ENCODE measurements at regions not wholly inside any gene's neighbourhood (a gene's known extent, or its start where the extent isn't known, plus 50 kb on each side); places are given as distances from the start of the nearest gene placed in this dataset.

GRCh38 chr2:59354498-59354897 is 1113.4 kb upstream of the FANCL start:
- TF ChIP-seq EZH2 (IDR thresholded peaks at IDR 0.05; ENCODE audit: borderline replicate concordance, insufficient read depth, low read depth, low read length, poor library complexity, severe bottlenecking) (no peak), CTCF (IDR thresholded peaks at IDR 0.05) (no peak)
